ENCODE measurements at regions not wholly inside any gene's neighbourhood (a gene's known extent, or its start where the extent isn't known, plus 50 kb on each side); places are given as distances from the start of the nearest gene placed in this dataset.
A peak's percentile ranks its signal among the peaks of the same experiment; 100 is the strongest.

GRCh38 chr18:10258836-10259474 lies 195.5 kb upstream of the APCDD1 start:
- no peak overlapping the region for H3K4me3 ChIP-seq
- H3K4me1 ChIP-seq, result peaks cover 0 to 12% of the 10 kb centered on the region in 2 donors
- no peak overlapping the region for H3K27ac ChIP-seq
- ATAC-seq (no peak), DNase-seq (no peak)
- no peaks in the 10 kb centered on the region for H3K36me3 ChIP-seq
- TF ChIP-seq CTCF (IDR thresholded peaks at IDR 0.05), result no peak
- H3K27me3 ChIP-seq, result no peaks in the 10 kb centered on the region
- no peaks in the 10 kb centered on the region for H3K9me3 ChIP-seq
- intact Hi-C loops (cut with DNase I), result no loop called here

- H3K4me1 ChIP-seq, result peaks cover 0 to 12% of the 10 kb centered on the region in 2 donors
- TF ChIP-seq CTCF (IDR thresholded peaks at IDR 0.05), result no peak
- H3K27me3 ChIP-seq, result no peaks in the 10 kb centered on the region
- ATAC-seq (no peak), DNase-seq (no peak)
- H3K9me3 ChIP-seq, result no peaks in the 10 kb centered on the region
- intact Hi-C loops (cut with DNase I), result no loop called here
- H3K27ac ChIP-seq, result no peak overlapping the region
- H3K36me3 ChIP-seq, result no peaks in the 10 kb centered on the region
- H3K4me3 ChIP-seq, result no peak overlapping the region
These were observed 194.5 kb upstream of the APCDD1 start for GRCh38 chr18:10259901-10260300.

- DNase-seq (no peak), ATAC-seq (peak; percentile 56)
- H3K9me3 ChIP-seq, result no peaks in the 10 kb centered on the region
- intact Hi-C loops (cut with DNase I), result no loop called here
- H3K36me3 ChIP-seq, result no peaks in the 10 kb centered on the region
- H3K27ac ChIP-seq, result no peak overlapping the region
- H3K4me1 ChIP-seq, result peaks cover 0 to 20% of the 10 kb centered on the region in 2 donors
- H3K27me3 ChIP-seq, result no peaks in the 10 kb centered on the region
- no peak overlapping the region for H3K4me3 ChIP-seq
- TF ChIP-seq CTCF (IDR thresholded peaks at IDR 0.05), result no peak
These were observed 192.8 kb upstream of the APCDD1 start for GRCh38 chr18:10261344-10262276.

DNA sequence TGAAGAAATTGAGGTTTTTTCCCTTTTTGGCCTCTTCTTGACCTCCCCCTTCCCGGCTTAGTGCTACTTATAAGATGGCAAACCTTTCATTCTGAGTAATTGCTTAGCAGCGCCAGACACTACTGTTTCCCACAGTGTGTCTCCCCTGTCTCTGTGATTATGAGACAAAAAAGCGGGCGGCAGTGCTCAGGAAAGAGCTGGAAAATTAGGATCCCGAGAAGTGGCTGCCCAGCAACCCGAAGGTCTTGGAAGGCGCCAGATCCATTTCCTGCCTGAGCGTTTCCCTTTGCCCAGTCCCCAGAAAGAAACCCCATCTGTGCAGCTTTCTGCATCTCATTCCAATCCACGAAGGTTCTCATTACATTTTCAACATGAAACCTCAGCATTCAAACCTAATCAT lies 191.9 kb upstream of the APCDD1 start:
- Histone ChIP-seq H3K27ac (no peak overlapping the region), H3K36me3 (no peaks in the 10 kb centered on the region), H3K4me3 (no peak overlapping the region), H3K4me1 (peaks cover 0 to 20% of the 10 kb centered on the region in 2 donors), H3K9me3 (no peaks in the 10 kb centered on the region), H3K27me3 (no peaks in the 10 kb centered on the region)
- TF ChIP-seq CTCF (IDR thresholded peaks at IDR 0.05), result no peak
- intact Hi-C loops (cut with DNase I), result no loop called here
- ATAC-seq, result no peak
- DNase-seq, result no peak

GRCh38 chr18:10264260-10264659 lies 190.2 kb upstream of the APCDD1 start:
- no peaks in the 10 kb centered on the region for H3K36me3 ChIP-seq
- no peak for DNase-seq
- no peaks in the 10 kb centered on the region for H3K9me3 ChIP-seq
- H3K27me3 ChIP-seq, result no peaks in the 10 kb centered on the region
- TF ChIP-seq CTCF (IDR thresholded peaks at IDR 0.05), result no peak
- no peak for ATAC-seq
- no peak overlapping the region for H3K27ac ChIP-seq
- no peak overlapping the region for H3K4me3 ChIP-seq
- intact Hi-C loops (cut with DNase I), result no loop called here
- peaks cover 0 to 31% of the 10 kb centered on the region in 2 donors for H3K4me1 ChIP-seq
